ENCODE measurements at regions not wholly inside any gene's neighbourhood (a gene's known extent, or its start where the extent isn't known, plus 50 kb on each side); places are given as distances from the start of the nearest gene placed in this dataset.
A peak's percentile ranks its signal among the peaks of the same experiment; 100 is the strongest.

DNA sequence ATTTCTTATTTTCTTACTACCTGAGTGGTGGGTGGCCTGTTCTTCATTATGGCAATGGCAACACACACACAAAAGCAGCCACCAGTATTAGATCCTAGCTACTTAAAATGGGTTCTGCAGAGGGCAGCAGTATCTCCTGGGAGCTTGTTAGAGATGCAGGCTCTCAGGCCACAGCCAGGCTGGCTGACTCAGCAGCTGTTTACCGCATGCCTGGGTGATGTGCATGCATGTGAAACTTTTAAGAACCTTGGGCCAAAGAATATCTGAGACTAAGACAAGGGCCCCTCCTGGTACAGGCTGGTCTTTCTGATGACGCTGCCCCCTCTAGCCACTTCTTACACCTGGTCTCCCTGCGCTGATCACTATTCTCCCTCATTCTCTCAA lies 399.0 kb downstream of the MED10 start:
- no peak for TF ChIP-seq EZH2 (IDR thresholded peaks at IDR 0.05; ENCODE audit: insufficient read depth, low read length)
- TF ChIP-seq, protein P1, sequence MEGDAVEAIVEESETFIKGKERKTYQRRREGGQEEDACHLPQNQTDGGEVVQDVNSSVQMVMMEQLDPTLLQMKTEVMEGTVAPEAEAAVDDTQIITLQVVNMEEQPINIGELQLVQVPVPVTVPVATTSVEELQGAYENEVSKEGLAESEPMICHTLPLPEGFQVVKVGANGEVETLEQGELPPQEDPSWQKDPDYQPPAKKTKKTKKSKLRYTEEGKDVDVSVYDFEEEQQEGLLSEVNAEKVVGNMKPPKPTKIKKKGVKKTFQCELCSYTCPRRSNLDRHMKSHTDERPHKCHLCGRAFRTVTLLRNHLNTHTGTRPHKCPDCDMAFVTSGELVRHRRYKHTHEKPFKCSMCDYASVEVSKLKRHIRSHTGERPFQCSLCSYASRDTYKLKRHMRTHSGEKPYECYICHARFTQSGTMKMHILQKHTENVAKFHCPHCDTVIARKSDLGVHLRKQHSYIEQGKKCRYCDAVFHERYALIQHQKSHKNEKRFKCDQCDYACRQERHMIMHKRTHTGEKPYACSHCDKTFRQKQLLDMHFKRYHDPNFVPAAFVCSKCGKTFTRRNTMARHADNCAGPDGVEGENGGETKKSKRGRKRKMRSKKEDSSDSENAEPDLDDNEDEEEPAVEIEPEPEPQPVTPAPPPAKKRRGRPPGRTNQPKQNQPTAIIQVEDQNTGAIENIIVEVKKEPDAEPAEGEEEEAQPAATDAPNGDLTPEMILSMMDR (IDR thresholded peaks at IDR 0.05; ENCODE audit: insufficient read depth, low read depth, low read length): no peak

DNA sequence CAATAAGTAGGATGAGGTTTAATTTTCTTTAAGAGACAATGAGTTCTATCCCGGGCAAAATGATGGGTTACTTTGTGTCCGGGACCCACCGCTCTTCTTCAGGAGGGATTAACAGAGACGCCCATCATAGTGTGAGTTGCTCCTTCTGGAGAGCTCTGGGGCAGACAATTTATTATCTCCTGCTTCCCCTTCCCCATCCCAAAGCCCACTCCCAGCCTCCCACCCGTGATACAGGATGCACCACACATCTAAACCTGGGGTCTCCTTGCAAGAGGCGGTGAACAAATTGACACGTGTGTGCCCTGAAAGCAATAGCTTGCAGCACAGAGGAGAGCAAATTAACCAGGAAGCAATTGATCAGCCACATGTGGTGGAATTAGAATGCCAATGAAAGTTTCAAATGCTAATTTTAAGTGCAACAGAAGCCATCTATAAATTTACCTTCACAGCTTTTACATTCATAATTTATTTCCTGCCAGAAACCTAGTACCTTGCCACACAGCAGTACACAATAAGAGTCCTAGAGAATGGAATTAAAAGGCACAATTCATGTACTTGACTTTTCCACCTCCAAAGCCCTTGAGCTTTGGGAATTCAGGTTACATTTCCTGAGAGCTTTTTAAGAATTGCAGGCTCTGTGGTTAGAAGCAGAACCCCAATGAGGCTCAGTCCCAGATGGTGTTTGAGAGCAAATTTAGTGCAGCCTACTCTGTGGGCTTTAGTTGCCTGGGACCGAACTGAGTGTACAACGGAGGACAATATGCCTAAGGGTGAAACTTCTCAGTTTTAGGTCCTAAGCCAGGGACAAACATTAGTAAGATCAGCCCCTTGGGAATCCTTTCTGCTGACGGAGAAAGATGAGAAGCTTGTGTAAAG lies 399.6 kb downstream of the MED10 start:
- Histone ChIP-seq H2AFZ (ENCODE audit: low read depth, low read length) (no peak overlapping the region), H4K20me1 (ENCODE audit: insufficient read depth, low read length) (no peaks in the 10 kb centered on the region), H3K27ac (ENCODE audit: low read depth, low read length) (no peak overlapping the region), H3K79me2 (ENCODE audit: insufficient read depth, low read length) (no peaks in the 10 kb centered on the region), H3K4me1 (ENCODE audit: insufficient read depth, low read length) (no peaks in the 10 kb centered on the region), H3K27me3 (ENCODE audit: insufficient read depth, low read length) (no peaks in the 10 kb centered on the region), H3K4me2 (ENCODE audit: low read length) (no peak overlapping the region), H3K9me3 (ENCODE audit: insufficient read depth, low read depth, low read length) (peaks cover 3% of the 10 kb centered on the region), H3K36me3 (ENCODE audit: insufficient read depth, low read length) (no peaks in the 10 kb centered on the region), H3K9ac (ENCODE audit: low read length) (no peak overlapping the region), H3K4me3 (ENCODE audit: insufficient read depth, low read depth, low read length) (no peak overlapping the region)
- TF ChIP-seq, protein P1 (IDR thresholded peaks at IDR 0.05; ENCODE audit: insufficient read depth, low read depth, low read length): no peak
- TF ChIP-seq EZH2 (IDR thresholded peaks at IDR 0.05; ENCODE audit: insufficient read depth, low read length): no peak
- Mint-ChIP-seq H3K9me3 (ENCODE audit: unreplicated experiment) (peaks cover 2% of the 10 kb centered on the region), H3K27ac (ENCODE audit: unreplicated experiment) (no peak overlapping the region), H3K4me1 (ENCODE audit: low read depth, unreplicated experiment) (peaks cover 22% of the 10 kb centered on the region), H3K27me3 (ENCODE audit: low read depth, unreplicated experiment) (peaks cover 2% of the 10 kb centered on the region), H3K36me3 (ENCODE audit: low read depth, unreplicated experiment) (no peaks in the 10 kb centered on the region), H3K4me3 (ENCODE audit: unreplicated experiment) (no peak overlapping the region)
- FAIRE-seq (no peak), DNase-seq (ENCODE audit: low read depth) (no peak)

More for the DNA sequence above, 399.0 kb downstream of the MED10 start:
- Histone ChIP-seq H2AFZ (ENCODE audit: low read depth, low read length) (no peak overlapping the region), H3K27ac (ENCODE audit: low read depth, low read length) (peak overlapping the region; percentile 35), H3K27me3 (ENCODE audit: insufficient read depth, low read length) (no peaks in the 10 kb centered on the region), H3K79me2 (ENCODE audit: insufficient read depth, low read length) (no peaks in the 10 kb centered on the region), H3K4me3 (ENCODE audit: insufficient read depth, low read depth, low read length) (no peak overlapping the region), H3K9me3 (ENCODE audit: insufficient read depth, low read depth, low read length) (peaks cover 3% of the 10 kb centered on the region), H3K36me3 (ENCODE audit: insufficient read depth, low read length) (no peaks in the 10 kb centered on the region), H3K4me2 (ENCODE audit: low read length) (peak overlapping the region; percentile 32), H3K9ac (ENCODE audit: low read length) (no peak overlapping the region), H3K4me1 (ENCODE audit: insufficient read depth, low read length) (no peaks in the 10 kb centered on the region), H4K20me1 (ENCODE audit: insufficient read depth, low read length) (no peaks in the 10 kb centered on the region)
- Mint-ChIP-seq H3K9me3 (ENCODE audit: unreplicated experiment) (peaks cover 2% of the 10 kb centered on the region), H3K27me3 (ENCODE audit: low read depth, unreplicated experiment) (peaks cover 2% of the 10 kb centered on the region), H3K4me1 (ENCODE audit: low read depth, unreplicated experiment) (peaks cover 22% of the 10 kb centered on the region), H3K36me3 (ENCODE audit: low read depth, unreplicated experiment) (no peaks in the 10 kb centered on the region), H3K27ac (ENCODE audit: unreplicated experiment) (peak overlapping the region; percentile 70), H3K4me3 (ENCODE audit: unreplicated experiment) (no peak overlapping the region)
- FAIRE-seq: no peak
- DNase-seq (ENCODE audit: low read depth): no peak

DNA sequence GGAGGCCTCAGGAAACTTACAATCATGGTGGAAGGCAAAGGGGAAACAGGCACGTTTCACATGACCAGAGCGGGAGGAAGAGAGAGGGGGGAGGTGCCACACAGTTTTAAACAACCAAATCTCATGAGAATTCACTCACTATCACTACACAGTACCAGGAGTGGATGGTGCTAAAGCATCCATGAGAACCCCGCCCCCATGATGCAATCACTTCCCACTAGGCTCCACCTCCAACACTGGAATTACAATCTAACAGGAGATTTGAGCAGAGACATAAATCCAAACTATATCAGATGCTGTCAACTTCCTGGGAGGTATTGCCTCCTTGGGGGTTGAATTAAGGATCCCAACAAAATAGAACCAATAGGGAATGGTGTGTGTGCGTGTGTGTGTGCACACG lies 407.1 kb downstream of the MED10 start:
- Mint-ChIP-seq H3K9me3 (ENCODE audit: unreplicated experiment) (peaks cover 3% of the 10 kb centered on the region), H3K36me3 (ENCODE audit: low read depth, unreplicated experiment) (no peaks in the 10 kb centered on the region), H3K27ac (ENCODE audit: unreplicated experiment) (no peak overlapping the region), H3K4me3 (ENCODE audit: unreplicated experiment) (no peak overlapping the region), H3K4me1 (ENCODE audit: low read depth, unreplicated experiment) (no peaks in the 10 kb centered on the region), H3K27me3 (ENCODE audit: low read depth, unreplicated experiment) (peaks cover 12% of the 10 kb centered on the region)
- H3K9me3 ChIP-seq (ENCODE audit: insufficient read depth, low read depth, low read length): peaks cover 8% of the 10 kb centered on the region
- no peaks in the 10 kb centered on the region for H3K4me1 ChIP-seq (ENCODE audit: insufficient read depth, low read length)
- H3K4me3 ChIP-seq (ENCODE audit: insufficient read depth, low read depth, low read length): no peak overlapping the region
- H3K79me2 ChIP-seq (ENCODE audit: insufficient read depth, low read length): no peaks in the 10 kb centered on the region
- no peak overlapping the region for H2AFZ ChIP-seq (ENCODE audit: low read depth, low read length)
- H3K27me3 ChIP-seq (ENCODE audit: insufficient read depth, low read length): no peaks in the 10 kb centered on the region
- no peaks in the 10 kb centered on the region for H4K20me1 ChIP-seq (ENCODE audit: insufficient read depth, low read length)
- no peaks in the 10 kb centered on the region for H3K36me3 ChIP-seq (ENCODE audit: insufficient read depth, low read length)
- H3K9ac ChIP-seq (ENCODE audit: low read length): no peak overlapping the region
- H3K27ac ChIP-seq (ENCODE audit: low read depth, low read length): no peak overlapping the region
- H3K4me2 ChIP-seq (ENCODE audit: low read length): no peak overlapping the region
- TF ChIP-seq, protein P1 (IDR thresholded peaks at IDR 0.05; ENCODE audit: insufficient read depth, low read depth, low read length): no peak
- no peak for TF ChIP-seq EZH2 (IDR thresholded peaks at IDR 0.05; ENCODE audit: insufficient read depth, low read length)
- DNase-seq (ENCODE audit: low read depth): no peak
- FAIRE-seq: no peak
